CD14-positive monocyte (primary cell): ENCODE measurements at regions not wholly inside any gene's neighbourhood (a gene's known extent, or its start where the extent isn't known, plus 50 kb on each side); places are given as distances from the start of the nearest gene placed in this dataset.

Experiments
- DNase-seq, 3 donors: peaks; one replicate each; pipeline ENCODE4 v3.0.0-alpha.2; 2011 to 2022
- H2AFZ ChIP-seq: 2 replicates; pipeline ENCODE4 v1.6.0; 2012; ENCODE audit warnings: mild to moderate bottlenecking, low read depth, low read length, inconsistent platforms; ENCODE audit not compliant: insufficient read depth, poor library complexity, severe bottlenecking
- H3K27ac ChIP-seq, 2 donors: 1 replicate in 1 of 2; 2 replicates in 1 of 2; pipeline ENCODE4 v1.5.1; 2012 to 2013; ENCODE audit warnings: low read length in 2 of 2, control low read depth in 1 of 2, inconsistent platforms in 1 of 2, low read depth in 1 of 2, mild to moderate bottlenecking in 1 of 2
- H3K27me3 ChIP-seq, 2 donors: one replicate each; pipeline versions ENCODE4 v1.6.0 to v1.6.1; 2011 to 2013; ENCODE audit warnings: low read length in 2 of 2; ENCODE audit not compliant: control insufficient read depth in 2 of 2, insufficient read depth in 2 of 2
- H3K36me3 ChIP-seq, 2 donors: replicated peaks in 1 of 2; 1 replicate in 1 of 2; 2 replicates in 1 of 2; pipeline versions ENCODE4 v1.5.1 to v1.6.1; 2012 to 2013; ENCODE audit warnings: low read length in 2 of 2, control low read depth in 1 of 2, inconsistent platforms in 1 of 2, mild to moderate bottlenecking in 1 of 2; ENCODE audit not compliant: insufficient read depth in 2 of 2, control insufficient read depth in 1 of 2
- H3K4me1 ChIP-seq, 2 donors: 1 replicate in 1 of 2; 2 replicates in 1 of 2; pipeline versions ENCODE4 v1.5.1 to v1.6.1; 2012 to 2013; ENCODE audit warnings: low read length in 2 of 2, control low read depth in 1 of 2, inconsistent platforms in 1 of 2, mild to moderate bottlenecking in 1 of 2, moderate library complexity in 1 of 2; ENCODE audit not compliant: insufficient read depth in 2 of 2, control insufficient read depth in 1 of 2
- H3K4me2 ChIP-seq: replicated peaks from 2 replicates; pipeline ENCODE3; 2012; ENCODE audit warnings: low read length, moderate library complexity, mild to moderate bottlenecking; ENCODE audit not compliant: poor library complexity, severe bottlenecking; ENCODE audit errors: extremely low read depth
- H3K4me3 ChIP-seq, 3 experiments: fragments of 200-600 bp in 1 of 3; sonication (generic) in 1 of 3; replicated peaks in 1 of 3; 1 replicate in 2 of 3; 2 replicates in 1 of 3; pipeline ENCODE4 v1.5.1; 2011 to 2013; ENCODE audit warnings: low read length in 3 of 3, mild to moderate bottlenecking in 3 of 3, control low read depth in 2 of 3, low read depth in 2 of 3, inconsistent platforms in 1 of 3, moderate library complexity in 1 of 3
- H3K79me2 ChIP-seq: 2 replicates; pipeline ENCODE4 v1.6.0; 2012; ENCODE audit warnings: mild to moderate bottlenecking, control low read depth, inconsistent platforms, low read length, moderate library complexity; ENCODE audit not compliant: insufficient read depth
- H3K9ac ChIP-seq: 2 replicates; pipeline ENCODE4 v1.6.0; 2017; ENCODE audit warnings: low read length, mild to moderate bottlenecking; ENCODE audit not compliant: insufficient read depth, poor library complexity, severe bottlenecking
- H3K9me3 ChIP-seq, 2 donors: replicated peaks in 1 of 2; 1 replicate in 1 of 2; 2 replicates in 1 of 2; pipeline versions ENCODE4 v1.5.1 to v1.6.1; 2012 to 2013; ENCODE audit warnings: low read length in 2 of 2, control low read depth in 1 of 2; ENCODE audit not compliant: control insufficient read depth in 1 of 2, insufficient read depth in 1 of 2
- H4K20me1 ChIP-seq: 2 replicates; pipeline ENCODE4 v1.6.0; 2012; ENCODE audit warnings: mild to moderate bottlenecking, low read length, control low read depth, moderate library complexity; ENCODE audit not compliant: insufficient read depth
- H3K27ac Mint-ChIP-seq, 7 donors: one replicate each; pipeline ENCODE4 v1.8.0; 2020; ENCODE audit warnings: mild to moderate bottlenecking in 7 of 7, mixed read lengths in 7 of 7, moderate library complexity in 6 of 7, inconsistent platforms in 2 of 7
- H3K27me3 Mint-ChIP-seq, 3 donors: one replicate each; pipeline ENCODE4 v1.8.0; 2021 to 2022; ENCODE audit warnings: low read depth in 3 of 3, mild to moderate bottlenecking in 3 of 3, mixed read lengths in 3 of 3, moderate library complexity in 3 of 3, inconsistent platforms in 1 of 3
- H3K36me3 Mint-ChIP-seq, 2 donors: one replicate each; pipeline ENCODE4 v1.8.0; 2020; ENCODE audit warnings: mixed read lengths in 2 of 2, inconsistent platforms in 1 of 2, mild to moderate bottlenecking in 1 of 2
- H3K4me1 Mint-ChIP-seq: one replicate; pipeline ENCODE4 v1.8.0; 2020; ENCODE audit warnings: mild to moderate bottlenecking, mixed read lengths
- H3K4me3 Mint-ChIP-seq, 2 donors: one replicate each; pipeline ENCODE4 v1.8.0; 2020; ENCODE audit warnings: mild to moderate bottlenecking in 2 of 2, mixed read lengths in 2 of 2, moderate library complexity in 1 of 2
- H3K9me3 Mint-ChIP-seq, 7 donors: one replicate each; pipeline ENCODE4 v1.8.0; 2020 to 2022; ENCODE audit warnings: mixed read lengths in 7 of 7, mild to moderate bottlenecking in 6 of 7, moderate library complexity in 6 of 7, inconsistent platforms in 2 of 7
- CTCF ChIP-seq: fragments of 200-600 bp; IDR thresholded peaks from one replicate; pipeline ENCODE4 v1.8.0; 2022; ENCODE audit warnings: antibody characterized with exemption, mild to moderate bottlenecking
- WGBS: methylation state at CpG from one replicate; pipeline ENCODE4 v1.1.5; 2013; ENCODE audit warnings: missing lambda C conversion rate; ENCODE audit not compliant: insufficient coverage; 5-methylcytosine and 5-hydroxymethylcytosine counted together
- intact Hi-C, 2 donors: fragments of 100-400 bp; cut with micrococcal nuclease; formaldehyde crosslinking; loops; one replicate each; pipeline versions ENCODE4 v1.15.0 to v1.15.1; 2023

- Mint-ChIP-seq H3K27ac (no peak overlapping the region), H3K4me1 (no peaks in the 10 kb centered on the region), H3K9me3 (peaks cover 3 to 14% (median 9%) of the 10 kb centered on the region in 7 donors), H3K4me3 (no peak overlapping the region), H3K27me3 (no peaks in the 10 kb centered on the region), H3K36me3 (no peaks in the 10 kb centered on the region)
- H3K79me2 ChIP-seq = no peaks in the 10 kb centered on the region
- H3K9ac ChIP-seq = no peak overlapping the region
- no peaks in the 10 kb centered on the region for H3K27me3 ChIP-seq
- H3K4me3 ChIP-seq = no peak overlapping the region
- H3K27ac ChIP-seq = no peak overlapping the region
- 93% methylated on average over 25 of the region's 25 CpGs for WGBS
- no peaks in the 10 kb centered on the region for H4K20me1 ChIP-seq
- H3K4me1 ChIP-seq = no peaks in the 10 kb centered on the region
- H3K36me3 ChIP-seq = no peaks in the 10 kb centered on the region
- intact Hi-C loops = no loop called here
- H3K4me2 ChIP-seq = no peak overlapping the region
- peaks cover 4 to 12% of the 10 kb centered on the region in 2 donors for H3K9me3 ChIP-seq
- no peak for DNase-seq
- no peak overlapping the region for H2AFZ ChIP-seq
- no peak for TF ChIP-seq CTCF
Measured at GRCh38 chr4:45477311-45477733, 646.5 kb downstream of the GABRG1 start.

GRCh38 chr4:45475548-45475947 lies 648.3 kb downstream of the GABRG1 start:
- Histone ChIP-seq H3K4me2 (no peak overlapping the region), H3K36me3 (no peaks in the 10 kb centered on the region), H3K9me3 (peaks cover 15 to 26% of the 10 kb centered on the region in 2 donors), H3K79me2 (no peaks in the 10 kb centered on the region), H3K4me3 (no peak overlapping the region), H3K27me3 (no peaks in the 10 kb centered on the region), H4K20me1 (no peaks in the 10 kb centered on the region), H3K27ac (no peak overlapping the region), H2AFZ (no peak overlapping the region), H3K9ac (no peak overlapping the region), H3K4me1 (no peaks in the 10 kb centered on the region)
- WGBS = no CpG with 5 or more reads among the region's 2 CpGs
- intact Hi-C loops = no loop called here
- Mint-ChIP-seq H3K27me3 (no peaks in the 10 kb centered on the region), H3K4me3 (no peak overlapping the region), H3K27ac (no peak overlapping the region), H3K4me1 (no peaks in the 10 kb centered on the region), H3K36me3 (no peaks in the 10 kb centered on the region), H3K9me3 (peaks cover 3 to 20% (median 13%) of the 10 kb centered on the region in 7 donors)
- no peak for TF ChIP-seq CTCF
- DNase-seq = no peak
